ENCODE measurements at regions not wholly inside any gene's neighbourhood (a gene's known extent, or its start where the extent isn't known, plus 50 kb on each side); places are given as distances from the start of the nearest gene placed in this dataset.
"Not testable (repeated sequence)": the region's sequence is repeated elsewhere in the genome, so short reads cannot be mapped to it uniquely, and the experiment has no call there.

DNA sequence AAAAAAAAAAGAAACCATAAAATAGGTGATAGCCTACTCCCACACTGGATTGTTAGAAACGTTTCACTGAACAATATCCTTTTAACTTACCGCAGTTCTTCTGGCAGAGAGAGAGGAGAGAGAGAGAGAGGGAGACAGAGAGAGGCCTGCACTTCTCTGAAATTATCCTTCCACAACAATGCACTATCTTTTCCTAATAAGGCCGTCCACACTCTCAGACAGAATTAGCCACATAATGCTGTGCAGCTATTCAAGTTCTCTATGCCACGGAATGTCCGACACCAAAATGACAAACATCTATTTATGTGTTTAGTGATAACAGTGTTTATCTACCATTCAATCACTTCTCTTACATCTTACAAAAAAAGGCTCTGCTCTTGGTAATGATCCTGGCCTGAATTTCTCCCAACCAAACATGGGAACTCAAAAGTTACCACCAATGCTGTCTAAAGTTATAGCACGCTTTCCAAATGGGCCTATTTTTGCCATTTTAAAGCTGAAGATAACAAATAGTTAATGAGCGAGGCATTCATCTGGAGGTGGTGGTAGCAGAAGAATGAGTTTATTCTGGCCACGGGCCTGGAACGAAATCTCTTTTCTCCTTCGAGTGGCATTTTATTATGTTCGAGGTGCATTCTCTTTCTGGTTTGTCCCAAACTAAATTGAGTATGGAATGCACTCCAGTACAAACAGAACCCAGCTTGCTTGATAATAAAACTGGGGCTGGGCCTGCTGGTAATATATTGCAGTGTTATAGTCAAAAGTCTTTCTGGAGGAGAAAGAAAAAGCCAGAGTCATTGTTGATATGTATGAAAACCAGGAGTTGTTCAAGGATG is 160.2 kb upstream of the SVIL start:
- no peak for DNase-seq (ENCODE audit: low spot score)

DNA sequence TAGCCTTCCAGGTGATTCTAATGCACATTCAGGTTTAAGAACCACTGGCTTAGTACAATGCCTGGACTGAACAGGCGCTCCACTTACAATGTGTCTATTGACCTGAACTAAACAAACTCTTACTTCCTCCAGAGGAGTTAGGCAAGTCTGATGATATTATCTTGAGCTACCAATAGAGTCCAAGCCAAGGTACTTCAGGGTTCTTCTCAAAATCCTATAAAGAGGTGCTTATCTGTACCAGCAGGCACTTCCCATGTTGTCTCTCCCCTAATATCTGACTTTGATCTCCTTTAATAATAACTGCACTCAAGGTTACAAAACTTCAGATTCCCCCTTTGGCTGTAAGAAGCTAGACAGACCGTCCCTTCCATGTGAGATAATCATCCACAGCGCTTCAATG is 157.0 kb upstream of the SVIL start:
- DNase-seq (ENCODE audit: low spot score), result no peak

DNA sequence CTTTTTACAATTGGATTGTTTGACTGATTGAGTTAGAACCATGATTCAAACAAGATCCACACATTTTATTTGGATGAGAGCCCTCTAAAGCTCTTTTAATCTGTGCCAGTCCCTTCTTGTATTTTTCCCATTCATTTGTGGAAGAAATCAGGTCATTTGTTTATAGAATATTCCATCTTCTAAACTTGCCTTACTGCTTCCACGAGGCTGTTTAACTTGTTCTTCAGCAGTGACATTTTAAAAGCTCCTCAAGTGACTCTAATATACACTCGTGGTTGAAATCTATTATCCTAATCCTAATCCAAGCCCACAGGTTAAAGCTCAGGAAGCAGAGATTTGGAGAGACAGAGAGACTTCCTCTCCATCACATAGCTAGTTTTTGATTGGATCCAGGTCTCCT is 155.4 kb upstream of the SVIL start:
- no peak for DNase-seq (ENCODE audit: low spot score)

DNA sequence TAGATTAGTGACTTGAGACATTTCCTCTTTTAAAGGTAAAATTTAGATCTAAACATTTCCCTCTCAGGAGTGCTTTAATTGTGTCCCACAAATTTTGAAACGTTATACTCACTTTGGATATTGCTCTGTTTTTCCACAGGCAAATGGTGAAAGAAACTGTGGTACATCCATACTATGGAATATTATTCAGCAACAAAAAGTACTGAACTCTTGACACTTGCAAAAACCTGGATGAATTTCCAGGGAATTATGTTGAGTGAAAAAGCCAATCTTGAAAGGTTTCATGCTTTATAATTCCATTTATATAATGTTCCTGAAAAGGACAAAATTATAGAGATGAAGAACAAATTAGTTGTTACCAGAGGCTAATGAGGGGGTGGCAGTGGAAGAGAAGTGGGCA is 153.3 kb upstream of the SVIL start:
- DNase-seq (ENCODE audit: low spot score), result no peak

DNA sequence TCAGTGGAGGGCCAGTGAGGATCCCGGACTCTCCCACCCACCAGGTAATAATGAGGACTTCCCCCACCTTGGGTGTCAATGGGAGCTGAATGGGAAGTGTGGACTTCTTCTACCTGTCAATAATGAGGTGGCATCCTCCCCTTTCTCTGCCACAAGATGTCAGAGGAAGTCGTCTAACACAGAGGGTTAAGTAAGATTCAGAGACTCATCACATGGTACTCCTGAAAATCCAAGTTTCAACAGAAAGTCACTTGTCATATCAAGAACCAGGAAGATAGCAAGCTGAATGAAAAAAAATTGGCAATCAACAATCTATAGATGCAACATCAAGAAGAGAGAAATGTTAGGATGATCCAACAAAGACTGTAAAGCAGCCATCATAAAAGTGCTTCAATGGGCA is 150.9 kb upstream of the SVIL start:
- no peak for DNase-seq (ENCODE audit: low spot score)

DNA sequence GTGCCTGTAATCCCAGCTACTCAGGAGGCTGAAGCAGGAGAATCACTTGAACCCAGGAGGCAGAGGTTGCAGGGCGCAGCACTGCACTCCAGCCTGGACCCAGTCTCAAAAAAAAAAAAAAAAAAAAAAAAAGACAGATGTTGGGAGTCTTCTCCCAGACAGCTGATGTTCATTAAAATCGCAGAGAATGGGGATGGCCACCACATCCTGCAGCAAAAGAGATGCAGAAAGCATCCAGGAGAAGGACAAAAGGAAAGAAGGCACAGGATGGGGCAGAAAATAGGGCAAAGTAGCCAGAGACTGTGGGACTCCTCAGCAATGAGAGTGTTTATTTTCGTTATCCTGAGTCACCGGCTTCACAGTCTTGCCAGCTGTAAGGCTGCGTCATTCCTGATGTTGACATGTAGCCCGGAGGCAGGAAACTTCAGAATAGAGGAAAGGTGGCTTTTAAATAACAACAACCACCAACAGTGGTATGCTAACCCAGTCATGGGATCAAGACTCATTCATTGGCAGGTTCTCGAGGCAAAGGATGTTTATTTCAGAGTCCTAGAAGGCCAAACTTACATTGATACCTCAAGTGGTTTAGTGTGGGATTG is 149.5 kb upstream of the SVIL start:
- no peak for DNase-seq (ENCODE audit: low spot score)

DNA sequence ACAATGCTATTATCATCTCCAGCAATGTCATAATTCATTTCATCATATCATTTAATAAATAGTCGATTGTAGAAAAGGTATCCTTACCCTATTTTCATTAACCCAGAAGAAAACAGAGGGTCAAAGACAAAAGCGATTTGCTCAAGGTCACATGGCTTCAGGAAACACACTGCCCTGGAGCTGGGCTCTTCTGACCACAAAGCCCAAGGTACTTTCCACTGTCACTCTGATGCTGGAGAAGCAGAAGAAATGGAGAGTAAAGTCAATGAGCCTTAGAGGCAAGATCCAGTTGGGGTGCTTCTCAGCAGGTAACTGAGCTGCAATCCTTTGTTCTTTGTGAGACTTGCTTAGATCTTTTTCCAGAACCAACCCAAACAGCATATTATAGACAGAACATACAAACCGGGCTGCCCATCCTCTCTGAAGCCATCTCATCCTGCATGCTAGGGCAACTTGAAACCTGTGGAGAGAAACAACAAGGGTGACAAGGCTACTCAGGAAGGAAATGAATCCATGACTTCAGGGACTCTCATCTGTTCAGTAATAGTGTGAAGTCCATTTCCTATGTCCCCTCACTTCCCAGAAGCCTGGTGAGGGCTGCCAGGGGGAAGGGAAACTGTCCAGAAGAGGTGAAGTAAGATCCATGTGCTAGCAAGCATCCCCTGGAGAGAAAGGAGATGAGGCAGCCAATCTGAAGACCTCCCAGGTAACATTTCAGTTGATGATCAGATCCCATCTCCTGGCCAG is 148.6 kb upstream of the SVIL start:
- DNase-seq (ENCODE audit: low spot score), result no peak

DNA sequence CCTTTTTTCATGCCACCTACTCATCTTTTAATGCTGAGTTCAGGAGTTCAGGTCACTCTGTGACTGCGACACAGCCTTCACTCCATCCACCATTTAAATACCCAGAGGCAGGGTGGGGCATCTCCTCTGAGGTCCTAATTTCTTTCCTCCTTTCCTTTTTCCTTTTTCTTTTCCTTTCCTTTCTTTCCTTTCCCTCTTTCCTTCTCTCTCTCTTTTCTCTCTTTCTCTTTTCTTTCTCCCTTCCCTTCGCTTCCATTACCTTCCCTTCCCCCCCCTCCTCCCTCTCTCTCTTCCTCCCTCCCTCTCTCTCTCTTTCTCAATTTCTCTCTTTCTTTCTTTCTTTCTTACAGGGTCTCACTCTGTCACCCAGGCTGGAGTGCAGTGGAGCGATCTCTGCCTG is 145.9 kb upstream of the SVIL start:
- DNase-seq (ENCODE audit: low spot score), result no peak

DNA sequence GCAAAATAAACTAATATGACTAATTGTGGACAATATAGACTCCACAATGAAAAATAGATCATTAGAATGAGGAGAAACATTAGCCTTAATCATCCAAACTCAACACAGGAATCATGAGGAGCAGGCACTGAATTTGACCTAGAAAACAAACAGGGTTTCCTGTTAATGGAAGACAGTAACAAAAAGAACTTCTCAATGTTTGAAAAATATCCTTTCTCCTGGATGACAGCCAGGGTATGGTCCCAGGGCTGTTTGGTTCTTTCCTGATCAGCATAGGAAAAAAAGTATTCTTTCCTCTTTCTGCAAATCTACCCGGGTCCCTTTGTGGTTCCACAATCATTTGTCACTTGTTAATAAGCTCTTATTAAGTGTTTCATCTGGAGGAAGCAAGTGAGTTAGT is 145.3 kb upstream of the SVIL start:
- no peak for DNase-seq (ENCODE audit: low spot score)

DNA sequence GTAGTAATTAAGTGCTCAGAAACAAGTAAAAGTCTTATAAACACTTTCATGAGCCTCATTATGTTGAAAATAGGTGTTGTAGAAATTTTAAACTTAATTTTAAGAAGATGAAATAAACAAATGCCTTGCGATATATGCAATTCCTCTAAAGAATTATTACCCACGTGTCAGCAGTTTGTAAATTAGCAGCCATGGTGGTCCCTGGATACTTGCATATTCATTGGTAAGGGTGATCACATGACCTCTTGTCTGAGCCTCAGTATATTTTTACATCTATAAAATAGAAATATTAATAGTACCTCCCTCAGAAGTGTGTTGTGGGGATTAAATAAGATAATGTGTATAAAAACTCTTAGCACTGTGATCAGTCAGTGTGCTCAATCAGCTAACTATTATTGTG is 141.5 kb upstream of the SVIL start:
- no peak for DNase-seq (ENCODE audit: low spot score)

DNA sequence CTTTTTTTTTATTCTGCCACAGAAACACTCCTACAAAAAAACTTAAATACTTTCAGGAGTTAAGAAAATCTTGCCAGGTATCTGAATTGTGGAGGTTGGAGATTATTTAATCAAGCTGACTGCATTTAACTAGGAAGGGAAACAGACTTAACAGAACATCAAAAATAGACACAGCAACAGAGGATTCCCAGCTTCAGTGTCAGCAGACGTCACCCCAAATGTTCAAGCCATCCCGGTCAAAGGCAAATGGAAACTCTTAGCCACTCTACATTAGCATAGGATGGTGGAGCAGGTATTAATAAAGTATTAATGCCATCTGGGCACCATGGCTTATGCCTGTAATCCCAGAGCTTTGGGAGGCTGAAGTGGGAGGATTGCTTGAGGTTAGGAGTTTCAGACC is 139.7 kb upstream of the SVIL start:
- no peak for DNase-seq (ENCODE audit: low spot score)

DNA sequence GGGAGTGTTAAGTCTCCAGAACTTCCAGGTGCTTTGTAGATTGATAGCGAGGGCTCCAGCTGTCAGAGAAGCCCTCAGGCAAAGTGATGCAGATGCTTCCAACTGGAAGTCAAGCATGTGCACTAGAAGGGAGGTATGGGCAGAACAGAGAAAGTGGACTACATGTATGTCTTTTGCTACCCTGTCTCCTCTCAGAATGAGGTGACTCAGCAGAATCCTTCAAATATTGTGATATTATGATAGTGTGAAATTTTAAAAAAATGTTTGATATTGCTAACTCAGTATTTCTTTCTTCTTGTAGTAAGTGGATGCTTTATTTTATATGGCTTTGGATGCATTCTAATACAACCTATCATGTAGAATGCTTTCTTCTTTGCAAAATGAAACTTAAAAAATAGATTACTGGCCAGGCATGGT is 138.9 kb upstream of the SVIL start:
- no peak for DNase-seq (ENCODE audit: low spot score)

DNA sequence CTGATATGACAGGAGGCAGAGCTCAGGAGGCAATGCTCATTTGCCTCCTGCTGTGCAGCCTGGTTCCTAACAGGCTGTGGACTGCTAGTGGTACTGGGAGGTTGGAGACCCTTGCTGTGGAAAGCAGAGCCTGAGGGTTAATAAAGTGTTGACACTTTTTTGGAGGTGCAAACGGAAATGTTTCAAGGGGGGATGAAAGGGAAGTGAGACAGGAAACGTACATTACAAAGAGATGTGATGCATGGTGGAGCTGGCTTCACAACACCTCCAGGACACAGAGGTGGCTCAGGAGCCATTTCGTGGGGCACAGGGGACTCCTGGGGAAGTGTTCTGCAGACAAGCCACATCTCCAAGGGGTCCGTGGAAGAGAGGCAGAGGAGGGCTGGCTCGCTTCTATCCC is 137.6 kb upstream of the SVIL start:
- no peak for DNase-seq (ENCODE audit: low spot score)

DNA sequence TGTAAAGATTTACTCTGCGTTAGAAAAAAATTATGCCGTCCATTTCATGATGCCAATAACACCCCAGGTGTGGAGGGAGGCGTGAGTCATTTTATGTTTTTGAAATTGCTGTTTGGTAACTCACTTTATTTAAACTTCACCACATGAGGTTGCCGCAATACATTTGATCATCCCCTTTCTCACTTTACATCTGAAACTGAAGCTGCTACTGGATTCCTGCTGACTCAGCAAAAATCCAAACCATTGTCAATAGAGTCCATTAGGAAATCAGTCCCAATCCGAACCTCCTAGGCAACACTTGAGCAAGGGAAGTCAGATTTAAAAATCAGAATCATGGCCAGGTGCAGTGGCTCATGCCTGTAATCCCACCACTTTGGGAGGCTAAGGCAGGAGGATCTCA is 136.6 kb upstream of the SVIL start:
- DNase-seq (ENCODE audit: low spot score), result no peak

DNA sequence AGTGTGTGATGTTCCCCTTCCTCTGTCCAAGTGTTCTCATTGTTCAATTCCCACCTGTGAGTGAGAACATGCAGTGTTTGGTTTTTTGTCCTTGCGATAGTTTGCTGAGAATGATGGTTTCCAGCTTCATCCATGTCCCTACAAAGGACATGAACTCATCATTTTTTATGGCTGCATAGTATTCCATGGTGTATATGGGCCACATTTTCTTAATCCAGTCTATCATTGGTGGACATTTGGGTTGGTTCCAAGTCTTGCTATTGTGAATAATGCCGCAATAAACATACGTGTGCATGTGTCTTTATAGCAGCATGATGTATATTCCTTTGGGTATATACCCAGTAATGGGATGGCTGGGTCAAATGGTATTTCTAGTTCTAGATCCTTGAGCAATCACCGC is 134.5 kb upstream of the SVIL start:
- DNase-seq (ENCODE audit: low spot score), result not testable (repeated sequence)

DNA sequence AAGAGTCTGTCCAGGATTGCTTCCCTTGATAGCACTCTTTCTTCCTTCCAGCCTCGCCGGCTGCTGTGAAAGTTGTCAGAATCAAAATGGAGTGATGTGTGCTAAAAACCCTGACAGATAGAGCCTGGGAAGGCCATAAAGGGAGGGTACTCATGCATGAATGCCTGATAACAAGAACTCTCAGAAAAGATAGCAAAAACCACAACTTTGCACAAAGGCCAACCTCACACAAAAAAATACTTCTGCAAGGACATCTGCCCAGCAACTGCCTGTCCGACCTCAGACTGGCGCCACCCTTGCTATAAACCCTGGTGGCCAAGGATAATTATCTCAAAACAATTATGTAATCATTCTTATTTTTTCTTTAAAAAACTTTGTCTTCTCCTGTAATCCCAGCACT is 133.2 kb upstream of the SVIL start:
- no peak for DNase-seq (ENCODE audit: low spot score)

DNA sequence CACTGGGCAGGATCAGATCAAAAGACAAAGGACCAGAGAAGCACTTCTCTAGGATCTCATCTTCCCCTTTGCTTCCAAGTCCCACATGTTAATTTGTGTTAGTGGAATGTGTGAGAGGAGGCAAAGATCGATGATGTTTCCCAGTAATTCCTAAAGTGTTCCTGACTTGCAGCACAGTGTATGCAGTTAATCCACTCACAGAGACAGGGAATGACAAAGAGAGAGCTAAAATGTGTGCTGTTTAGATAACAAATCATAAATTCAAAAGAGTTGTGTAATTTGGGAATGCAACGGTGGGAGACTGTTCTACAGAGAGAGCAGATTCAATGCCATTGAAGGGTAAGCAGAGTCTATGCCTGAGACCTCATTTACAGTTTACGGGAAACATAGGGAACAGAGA is 132.0 kb upstream of the SVIL start:
- DNase-seq (ENCODE audit: low spot score), result no peak

DNA sequence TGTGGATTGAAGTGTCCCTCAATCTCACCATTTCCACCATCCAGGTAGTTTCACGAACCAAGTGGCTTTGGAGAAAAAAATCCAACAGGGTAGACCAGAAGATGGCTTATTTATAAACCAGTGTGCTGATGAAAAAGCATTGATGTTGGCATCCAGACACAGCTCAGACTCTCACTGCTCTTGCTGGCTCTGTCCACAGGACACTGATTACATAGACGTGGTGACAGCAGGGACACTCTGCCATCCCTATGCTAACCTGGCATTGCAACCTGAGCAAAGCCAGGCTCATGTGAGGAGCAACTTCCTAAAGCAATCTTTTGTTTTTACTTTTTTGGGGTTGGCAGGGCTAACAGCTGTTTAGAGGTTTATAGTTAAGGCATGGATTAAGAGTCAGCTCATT is 130.6 kb upstream of the SVIL start:
- DNase-seq (ENCODE audit: low spot score), result no peak

DNA sequence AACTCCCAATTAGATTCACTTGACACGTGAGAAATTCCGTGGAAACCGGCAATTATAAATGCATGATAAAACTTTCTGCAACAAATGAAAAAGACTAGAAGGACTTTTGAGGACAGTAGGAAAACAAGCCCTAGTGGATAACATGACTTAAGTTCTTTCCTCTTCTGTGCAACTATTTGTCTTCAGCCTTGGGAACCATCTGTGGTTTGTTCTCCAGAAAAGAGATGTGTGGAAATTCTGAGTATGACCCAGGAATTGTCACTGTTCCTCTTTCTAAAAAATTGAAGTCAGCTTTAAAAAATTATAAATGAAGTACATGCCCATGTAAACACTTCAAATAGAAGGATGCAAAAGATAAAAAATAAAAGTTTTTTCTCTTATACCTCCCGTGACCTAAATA is 128.6 kb upstream of the SVIL start:
- no peak for DNase-seq (ENCODE audit: low spot score)

DNA sequence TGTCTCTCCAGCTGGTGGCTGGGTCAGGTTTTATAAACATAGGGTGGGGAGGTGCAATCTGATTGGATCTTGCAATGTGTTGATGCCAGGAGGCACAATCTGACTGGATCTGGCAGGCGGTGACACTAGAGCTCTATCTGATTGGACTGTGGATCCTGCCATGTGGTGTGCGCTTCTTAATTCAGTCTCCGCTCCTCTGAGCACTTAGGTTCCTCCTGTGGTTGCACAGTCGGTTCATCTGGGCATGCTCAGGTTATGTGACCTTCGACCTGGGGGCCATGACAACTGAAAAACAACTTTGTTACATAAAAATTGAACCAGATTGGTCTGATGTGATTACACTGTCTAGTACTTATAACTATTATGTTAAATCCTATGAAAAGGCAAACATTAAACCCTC is 127.1 kb upstream of the SVIL start:
- no peak for DNase-seq (ENCODE audit: low spot score)

DNA sequence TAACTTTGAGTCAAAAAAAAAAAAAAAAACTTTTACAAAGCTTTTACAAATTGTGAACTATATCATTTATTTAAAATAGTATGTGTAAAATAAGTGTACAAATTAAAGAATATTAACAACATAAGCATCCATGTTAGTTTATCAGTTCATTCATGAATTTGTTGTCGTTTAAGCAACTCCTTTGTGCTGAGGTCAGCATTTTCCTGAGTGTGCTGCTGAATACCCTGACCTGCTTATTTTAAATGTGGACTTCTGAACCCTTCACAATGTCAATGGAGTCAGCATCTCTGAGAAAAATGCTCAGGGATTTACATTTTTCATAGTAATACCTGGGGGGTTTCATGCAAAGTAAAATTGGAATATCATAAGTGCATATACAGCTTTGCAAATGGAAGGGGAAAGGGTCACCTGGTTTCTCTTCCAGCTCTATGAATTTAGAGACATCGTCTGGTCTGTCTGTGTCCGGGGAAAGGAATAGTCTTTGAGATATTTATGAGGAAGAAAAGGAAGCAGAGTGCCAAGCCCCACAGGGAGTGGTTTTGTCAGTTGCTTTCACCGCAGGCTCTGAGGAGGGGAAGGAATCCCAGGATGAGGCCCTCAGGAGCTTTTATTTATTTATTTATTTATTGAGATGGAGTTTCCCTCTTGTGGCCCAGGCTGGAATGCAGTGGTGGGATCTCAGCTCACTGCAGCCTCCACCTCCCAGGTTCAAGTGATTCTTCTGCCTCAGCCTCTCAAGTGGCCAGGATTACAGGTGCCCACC is 125.5 kb upstream of the SVIL start:
- DNase-seq (ENCODE audit: low spot score), result no peak

DNA sequence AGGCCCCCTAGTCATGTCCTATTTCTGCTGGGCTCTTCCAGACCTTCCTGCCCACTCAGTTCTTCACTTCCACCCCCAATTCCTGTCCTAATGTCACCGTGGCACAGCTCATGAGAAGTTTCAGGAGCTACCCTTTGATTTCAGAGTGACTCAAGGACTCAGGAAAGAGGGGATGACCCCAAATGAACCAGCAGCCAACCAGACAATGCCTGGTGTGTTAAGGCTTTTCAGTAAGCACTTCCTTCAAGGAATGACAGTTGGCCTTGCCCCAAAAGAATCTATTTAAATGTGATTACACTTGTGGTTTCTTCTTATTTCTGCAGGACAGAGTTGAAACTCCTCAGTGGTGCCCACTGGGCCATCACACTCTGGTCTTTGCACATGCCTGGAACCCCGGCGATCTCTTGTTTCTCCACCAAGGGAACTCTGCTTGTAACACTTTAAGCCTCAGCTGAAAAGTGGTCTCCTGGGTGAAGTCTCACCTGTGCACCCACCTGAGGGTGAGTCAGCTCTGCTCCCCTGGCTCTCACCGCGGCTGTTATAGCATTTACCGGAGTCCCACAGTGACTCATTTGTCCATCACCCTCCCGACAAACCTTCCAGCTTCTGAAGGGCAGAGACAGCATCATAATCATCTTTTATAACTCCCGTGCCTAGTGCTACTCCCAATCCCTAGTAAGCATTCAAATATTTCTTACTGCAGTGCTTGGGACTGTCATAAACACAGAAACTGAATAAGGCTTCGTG is 123.0 kb upstream of the SVIL start:
- no peak for DNase-seq (ENCODE audit: low spot score)
